ENCODE measurements at regions not wholly inside any gene's neighbourhood (a gene's known extent, or its start where the extent isn't known, plus 50 kb on each side); places are given as distances from the start of the nearest gene placed in this dataset.
A peak's percentile ranks its signal among the peaks of the same experiment; 100 is the strongest.
"Not testable (repeated sequence)": the region's sequence is repeated elsewhere in the genome, so short reads cannot be mapped to it uniquely, and the experiment has no call there.

GRCh38 chr10:9254353-9254752 lies 1199.9 kb downstream of the GATA3 start:
- no peak for DNase-seq

- DNase-seq, result no peak
Measured at GRCh38 chr10:9260690-9261089, 1206.2 kb downstream of the GATA3 start.

- no peak for DNase-seq
Measured at GRCh38 chr10:9262770-9263169, 1208.3 kb downstream of the GATA3 start.

- DNase-seq, result no peak
Measured at GRCh38 chr10:9268176-9268575, 1213.7 kb downstream of the GATA3 start.

GRCh38 chr10:9273126-9273833 lies 1218.8 kb downstream of the GATA3 start:
- not testable (repeated sequence) for DNase-seq

- DNase-seq, result peak; percentile 3
Measured at GRCh38 chr10:9274206-9274755, 1219.8 kb downstream of the GATA3 start.

GRCh38 chr10:9275861-9276260 lies 1221.4 kb downstream of the GATA3 start:
- DNase-seq, result no peak

- no peak for DNase-seq
Measured at GRCh38 chr10:9285690-9286089, 1231.2 kb downstream of the GATA3 start.

GRCh38 chr10:9289811-9290210 lies 1235.3 kb downstream of the GATA3 start:
- DNase-seq, result no peak

- DNase-seq, result no peak
Measured at GRCh38 chr10:9291081-9291480, 1236.6 kb downstream of the GATA3 start.

- peak; percentile 17 for DNase-seq
Measured at GRCh38 chr10:9294132-9294663, 1239.7 kb downstream of the GATA3 start.

GRCh38 chr10:9294865-9295264 lies 1240.4 kb downstream of the GATA3 start:
- peak; percentile 74 for DNase-seq

- no peak for DNase-seq
Measured at GRCh38 chr10:9296190-9296589, 1241.7 kb downstream of the GATA3 start.

- DNase-seq, result no peak
Measured at GRCh38 chr10:9297580-9297979, 1243.1 kb downstream of the GATA3 start.

GRCh38 chr10:9299966-9300365 lies 1245.5 kb downstream of the GATA3 start:
- DNase-seq, result no peak

- no peak for DNase-seq
Measured at GRCh38 chr10:9301148-9301547, 1246.7 kb downstream of the GATA3 start.

- no peak for DNase-seq
Measured at GRCh38 chr10:9301554-9301953, 1247.1 kb downstream of the GATA3 start.

- peak; percentile 63 for DNase-seq
Measured at GRCh38 chr10:9302140-9302746, 1247.8 kb downstream of the GATA3 start.

- peak; percentile 26 for DNase-seq
Measured at GRCh38 chr10:9305018-9305655, 1250.6 kb downstream of the GATA3 start.

- DNase-seq, result no peak
Measured at GRCh38 chr10:9311702-9312499, 1257.4 kb downstream of the GATA3 start.

GRCh38 chr10:9315292-9315691 lies 1260.8 kb downstream of the GATA3 start:
- no peak for DNase-seq

GRCh38 chr10:9331583-9332008 lies 1277.1 kb downstream of the GATA3 start:
- DNase-seq, result peak; percentile 51

GRCh38 chr10:9334270-9334669 lies 1279.8 kb downstream of the GATA3 start:
- DNase-seq, result no peak
